HL-60 (cell line): ENCODE measurements at regions not wholly inside any gene's neighbourhood (a gene's known extent, or its start where the extent isn't known, plus 50 kb on each side); places are given as distances from the start of the nearest gene placed in this dataset.
"Not testable (repeated sequence)": the region's sequence is repeated elsewhere in the genome, so short reads cannot be mapped to it uniquely, and the experiment has no call there.

Experiments used
- DNase-seq, 2 experiments: peaks; one replicate each; pipeline ENCODE4 v3.0.0-alpha.2; 2010 to 2020; ENCODE audit warnings: low read depth in 1 of 2, low spot score in 1 of 2
- H3K27ac ChIP-seq: fragments of 250-450 bp; sonication (Bioruptor Pico); replicated peaks from 2 replicates; pipeline ENCODE4 v1.5.1; 2020; ENCODE audit warnings: mild to moderate bottlenecking, moderate library complexity
- H3K27me3 ChIP-seq: fragments of 250-450 bp; sonication (Bioruptor Pico); 2 replicates; pipeline ENCODE4 v1.5.1; 2021; ENCODE audit warnings: mild to moderate bottlenecking, moderate library complexity; ENCODE audit not compliant: insufficient read depth, poor library complexity, severe bottlenecking
- H3K4me3 ChIP-seq: replicated peaks from 2 replicates; pipeline ENCODE4 v1.5.1; 2011; ENCODE audit warnings: mild to moderate bottlenecking, control low read depth, low read length; ENCODE audit not compliant: insufficient read depth
- CTCF ChIP-seq: IDR thresholded peaks from one replicate; pipeline ENCODE4 v1.5.1; 2011; ENCODE audit warnings: low read length, control low read depth, inconsistent platforms; ENCODE audit not compliant: insufficient read depth
- GABPA ChIP-seq: IDR thresholded peaks from 2 replicates; pipeline ENCODE4 v1.6.1; 2012; ENCODE audit warnings: low read depth
- POLR2AphosphoS5 ChIP-seq: IDR thresholded peaks from 2 replicates; pipeline ENCODE4 v1.6.1; 2012; ENCODE audit warnings: low read depth
- REST ChIP-seq: IDR thresholded peaks from 2 replicates; pipeline ENCODE4 v1.6.1; 2012; ENCODE audit warnings: low read depth; ENCODE audit not compliant: insufficient replicate concordance
- SPI1 ChIP-seq: IDR thresholded peaks from 2 replicates; pipeline ENCODE4 v1.6.1; 2012; ENCODE audit warnings: low read depth, mild to moderate bottlenecking, borderline replicate concordance

- no peak for DNase-seq
- H3K27me3 ChIP-seq, result no peaks in the 10 kb centered on the region
- no peak overlapping the region for H3K27ac ChIP-seq
- no peak overlapping the region for H3K4me3 ChIP-seq
- no peak for TF ChIP-seq POLR2AphosphoS5
- no peak for TF ChIP-seq REST
- no peak for TF ChIP-seq CTCF
- no peak for TF ChIP-seq GABPA
- TF ChIP-seq SPI1, result no peak
These were observed 110.8 kb upstream of the NDN start for GRCh38 chr15:23797747-23798446.

- Histone ChIP-seq H3K27me3 (no peaks in the 10 kb centered on the region), H3K27ac (no peak overlapping the region), H3K4me3 (no peak overlapping the region)
- TF ChIP-seq GABPA (no peak), POLR2AphosphoS5 (no peak), REST (no peak), CTCF (no peak)
- DNase-seq, result no peak
These were observed 114.8 kb upstream of the NDN start for GRCh38 chr15:23801881-23802280.

GRCh38 chr15:23802896-23803435, 115.9 kb upstream of the NDN start:
- DNase-seq, H3K27me3 ChIP-seq, H3K4me3 ChIP-seq, H3K27ac ChIP-seq: not testable (repeated sequence)

- TF ChIP-seq POLR2AphosphoS5 (no peak), REST (no peak), GABPA (no peak), CTCF (no peak), SPI1 (no peak)
- H3K4me3 ChIP-seq, result no peak overlapping the region
- no peaks in the 10 kb centered on the region for H3K27me3 ChIP-seq
- DNase-seq, result no peak
- H3K27ac ChIP-seq, result no peak overlapping the region
These were observed 119.9 kb upstream of the NDN start for GRCh38 chr15:23806980-23807379.
